GM06990 (cell line): ENCODE measurements at regions not wholly inside any gene's neighbourhood (a gene's known extent, or its start where the extent isn't known, plus 50 kb on each side); places are given as distances from the start of the nearest gene placed in this dataset.

Source experiments
- DNase-seq: peaks from one replicate; pipeline ENCODE4 v3.0.0-alpha.2; 2011; ENCODE audit not compliant: insufficient read length; ENCODE audit errors: extremely low read depth
- H3K27me3 ChIP-seq: replicated peaks from 2 replicates; pipeline ENCODE4 v1.6.0; 2011; ENCODE audit warnings: low read length; ENCODE audit not compliant: control insufficient read depth, insufficient read depth
- H3K36me3 ChIP-seq: 2 replicates; pipeline ENCODE4 v1.5.1; 2011; ENCODE audit warnings: low read length; ENCODE audit not compliant: control insufficient read depth, insufficient read depth
- H3K4me3 ChIP-seq: replicated peaks from 2 replicates; pipeline ENCODE4 v1.5.1; 2011; ENCODE audit warnings: low read depth, mild to moderate bottlenecking, control low read depth, low read length
- TF ChIP-seq, protein P1 (sequence below): IDR thresholded peaks from 2 replicates; pipeline ENCODE4 v1.5.1; 2011; ENCODE audit warnings: low read length, control low read depth, mild to moderate bottlenecking, inconsistent platforms; ENCODE audit not compliant: insufficient read depth, poor library complexity, severe bottlenecking

DNA sequence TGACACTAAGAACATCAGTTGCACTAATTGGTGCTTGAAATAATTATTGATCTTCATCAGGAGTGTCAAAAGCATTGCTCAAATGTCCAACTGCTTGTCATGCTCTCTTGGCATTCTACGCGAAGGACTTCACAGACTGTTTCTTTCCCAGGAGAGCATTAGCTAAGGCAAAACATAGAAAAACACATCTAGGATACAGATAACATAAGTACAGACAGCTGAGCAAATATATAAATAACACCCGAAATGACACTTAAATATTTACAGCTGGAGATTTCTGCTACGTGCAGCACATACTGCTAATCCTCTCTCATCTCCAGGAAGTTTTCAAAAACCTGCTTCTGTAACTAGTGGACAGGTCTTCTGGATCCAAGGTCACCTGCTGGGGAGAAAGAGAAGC is 120.0 kb upstream of the PRMT8 start:
- no peaks in the 10 kb centered on the region for H3K36me3 ChIP-seq
- 0 out of 2 replicates have a peak, but pooled peaks cover 1% of the 10 kb centered on the region for H3K27me3 ChIP-seq
- TF ChIP-seq, protein P1, sequence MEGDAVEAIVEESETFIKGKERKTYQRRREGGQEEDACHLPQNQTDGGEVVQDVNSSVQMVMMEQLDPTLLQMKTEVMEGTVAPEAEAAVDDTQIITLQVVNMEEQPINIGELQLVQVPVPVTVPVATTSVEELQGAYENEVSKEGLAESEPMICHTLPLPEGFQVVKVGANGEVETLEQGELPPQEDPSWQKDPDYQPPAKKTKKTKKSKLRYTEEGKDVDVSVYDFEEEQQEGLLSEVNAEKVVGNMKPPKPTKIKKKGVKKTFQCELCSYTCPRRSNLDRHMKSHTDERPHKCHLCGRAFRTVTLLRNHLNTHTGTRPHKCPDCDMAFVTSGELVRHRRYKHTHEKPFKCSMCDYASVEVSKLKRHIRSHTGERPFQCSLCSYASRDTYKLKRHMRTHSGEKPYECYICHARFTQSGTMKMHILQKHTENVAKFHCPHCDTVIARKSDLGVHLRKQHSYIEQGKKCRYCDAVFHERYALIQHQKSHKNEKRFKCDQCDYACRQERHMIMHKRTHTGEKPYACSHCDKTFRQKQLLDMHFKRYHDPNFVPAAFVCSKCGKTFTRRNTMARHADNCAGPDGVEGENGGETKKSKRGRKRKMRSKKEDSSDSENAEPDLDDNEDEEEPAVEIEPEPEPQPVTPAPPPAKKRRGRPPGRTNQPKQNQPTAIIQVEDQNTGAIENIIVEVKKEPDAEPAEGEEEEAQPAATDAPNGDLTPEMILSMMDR = no peak
- no peak for DNase-seq
- no peak overlapping the region for H3K4me3 ChIP-seq

GRCh38 chr12:3375326-3375725 is 115.7 kb upstream of the PRMT8 start:
- Histone ChIP-seq H3K27me3 (no peaks in the 10 kb centered on the region), H3K4me3 (no peak overlapping the region), H3K36me3 (no peaks in the 10 kb centered on the region)
- DNase-seq = no peak
- TF ChIP-seq, protein P1 = no peak

DNA sequence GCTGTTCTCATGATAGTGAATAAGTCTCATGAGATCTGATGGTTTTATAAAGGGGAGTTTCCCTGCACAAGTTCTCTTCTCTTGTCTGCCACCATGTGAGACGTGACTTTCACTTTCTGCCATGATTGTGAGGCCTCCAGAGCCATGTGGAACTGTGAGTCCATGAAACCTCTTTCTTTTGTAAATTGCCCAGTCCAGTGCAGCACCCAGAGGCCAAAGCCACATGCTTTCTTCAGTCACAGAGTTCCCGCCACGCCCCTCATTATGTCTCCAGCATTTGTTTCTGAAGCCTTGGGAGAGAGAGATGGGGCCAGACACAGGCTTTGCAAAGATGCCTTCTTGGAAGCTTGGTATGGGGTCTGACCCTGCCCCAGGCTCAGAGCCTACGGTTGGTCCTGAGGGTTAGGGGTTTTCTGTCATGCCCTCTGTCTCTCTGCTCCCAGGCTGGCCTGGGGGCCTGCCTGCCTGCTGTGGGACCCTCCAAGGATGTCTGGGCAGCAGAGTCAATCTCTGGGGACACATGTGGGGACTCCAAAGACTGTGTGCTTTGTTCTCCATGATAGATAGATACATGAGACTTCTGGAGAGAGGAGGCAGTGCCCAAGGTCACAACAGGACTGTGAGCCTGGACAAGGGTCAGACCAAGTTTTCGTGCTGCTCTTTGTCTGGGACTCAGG is 114.1 kb upstream of the PRMT8 start:
- Histone ChIP-seq H3K4me3 (no peak overlapping the region), H3K27me3 (no peaks in the 10 kb centered on the region), H3K36me3 (no peaks in the 10 kb centered on the region)
- DNase-seq = no peak
- TF ChIP-seq, protein P1 = no peak

DNA sequence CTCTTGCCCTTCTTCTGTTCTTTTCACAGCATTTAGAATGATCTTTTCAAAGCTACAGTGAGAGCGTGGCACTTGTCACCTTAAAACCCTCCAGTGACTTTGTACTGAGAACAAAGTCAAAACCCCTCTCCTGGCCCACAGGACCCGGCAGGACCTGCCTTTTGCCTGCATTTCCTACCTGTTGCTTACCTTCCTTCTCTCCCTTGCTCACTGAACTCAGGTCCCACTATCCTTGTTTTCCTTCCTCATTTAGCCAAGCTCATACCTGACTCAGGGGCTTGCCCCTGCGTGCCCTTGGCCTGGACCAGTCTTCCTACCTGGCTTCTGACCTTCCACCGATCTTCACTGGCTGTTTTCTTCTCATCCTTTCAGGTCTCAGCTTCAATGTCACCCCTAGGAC is 112.3 kb upstream of the PRMT8 start:
- DNase-seq = no peak
- TF ChIP-seq, protein P1 = no peak
- Histone ChIP-seq H3K4me3 (no peak overlapping the region), H3K27me3 (no peaks in the 10 kb centered on the region), H3K36me3 (no peaks in the 10 kb centered on the region)

DNA sequence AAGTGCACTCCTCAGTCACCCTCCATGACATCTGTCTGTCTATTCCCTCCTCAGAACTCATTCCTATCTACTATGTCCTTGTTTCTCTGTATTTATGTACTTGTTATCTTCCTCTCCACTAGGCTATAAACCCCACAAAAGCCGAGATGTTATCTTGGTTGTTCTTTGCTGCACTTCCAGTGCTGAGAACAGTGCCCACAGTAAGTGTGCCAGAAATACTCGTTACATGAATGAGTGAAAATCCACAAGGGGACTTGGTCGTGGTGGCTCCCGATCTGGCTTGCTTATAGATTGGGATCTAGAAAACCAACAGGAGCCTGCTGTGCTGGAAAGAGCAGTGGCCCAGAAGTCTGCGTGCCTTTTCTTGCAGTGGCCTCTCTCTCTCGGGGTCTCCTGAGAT is 111.9 kb upstream of the PRMT8 start:
- no peak for DNase-seq
- Histone ChIP-seq H3K27me3 (no peaks in the 10 kb centered on the region), H3K36me3 (no peaks in the 10 kb centered on the region), H3K4me3 (no peak overlapping the region)
- TF ChIP-seq, protein P1 = no peak
